H1 (cell line): ENCODE measurements at regions not wholly inside any gene's neighbourhood (a gene's known extent, or its start where the extent isn't known, plus 50 kb on each side); places are given as distances from the start of the nearest gene placed in this dataset.

ENCODE experiments used
- CBX8 ChIP-seq: fragments of 300-800, 300-1000 bp; sonication (generic); IDR thresholded peaks from 2 replicates; pipeline ENCODE4 v1.7.1; 2016; ENCODE audit warnings: low read depth, low read length, borderline replicate concordance
- HDAC6 ChIP-seq: IDR thresholded peaks from one replicate; pipeline ENCODE4 v1.7.1; 2012; ENCODE audit warnings: low read depth, mild to moderate bottlenecking, inconsistent platforms, low read length, moderate library complexity
- SRF ChIP-seq: IDR thresholded peaks from 2 replicates; pipeline ENCODE4 v1.6.1; 2011; ENCODE audit warnings: mild to moderate bottlenecking, low read depth, low read length, moderate library complexity
- TF ChIP-seq, protein P1 (sequence below): IDR thresholded peaks from 2 replicates; pipeline ENCODE4 v1.6.1; 2011; ENCODE audit warnings: low read depth, mild to moderate bottlenecking, low read length; ENCODE audit not compliant: insufficient read depth

DNA sequence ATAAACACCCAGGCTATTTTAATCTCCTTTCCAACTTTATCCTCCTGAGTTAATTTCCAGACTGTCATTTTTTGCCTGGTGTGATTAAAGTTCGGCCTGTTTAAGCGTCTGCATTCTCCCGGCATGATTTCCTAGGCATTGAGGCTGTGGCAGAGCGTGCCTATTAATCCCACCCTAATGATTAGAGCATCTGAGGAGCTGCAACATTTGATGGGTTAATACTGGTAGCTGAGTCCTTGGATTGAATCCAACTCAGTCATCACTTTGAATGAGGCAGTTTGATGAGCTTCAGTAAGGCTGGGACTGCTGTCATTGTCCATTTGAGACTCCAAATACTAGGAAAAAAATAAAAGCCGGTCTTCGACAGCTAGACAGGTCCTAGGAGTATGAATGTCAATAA, 882.5 kb downstream of the SLC4A3 start (continued):
- TF ChIP-seq, protein P1, sequence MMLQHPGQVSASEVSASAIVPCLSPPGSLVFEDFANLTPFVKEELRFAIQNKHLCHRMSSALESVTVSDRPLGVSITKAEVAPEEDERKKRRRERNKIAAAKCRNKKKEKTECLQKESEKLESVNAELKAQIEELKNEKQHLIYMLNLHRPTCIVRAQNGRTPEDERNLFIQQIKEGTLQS, result no peak
- TF ChIP-seq CBX8 (no peak), SRF (no peak), HDAC6 (no peak)
